ENCODE measurements at regions not wholly inside any gene's neighbourhood (a gene's known extent, or its start where the extent isn't known, plus 50 kb on each side); places are given as distances from the start of the nearest gene placed in this dataset.

GRCh38 chr5:120073722-120074121, 390.4 kb upstream of the PRR16 start:
- DNase-seq (ENCODE audit: low spot score in 2 of 2) = no peak
- intact Hi-C loops (cut with DNase I; ENCODE audit: low total_unique reads) = no loop called here
- TF ChIP-seq CTCF (IDR thresholded peaks at IDR 0.05) = no peak
- no peak for TF ChIP-seq POLR2A (IDR thresholded peaks at IDR 0.05)
- H3K4me3 ChIP-seq (ENCODE audit: low read depth, poor library complexity, severe bottlenecking) = no peak overlapping the region

GRCh38 chr5:120080781-120081180, 383.3 kb upstream of the PRR16 start:
- TF ChIP-seq POLR2A (IDR thresholded peaks at IDR 0.05) (no peak), CTCF (IDR thresholded peaks at IDR 0.05) (no peak)

GRCh38 chr5:120082316-120083068, 381.6 kb upstream of the PRR16 start:
- no peak for DNase-seq (ENCODE audit: low spot score in 2 of 2)
- intact Hi-C loops (cut with DNase I; ENCODE audit: low total_unique reads) = no loop called here
- 86 to 92% methylated on average over 3 of the region's 3 CpGs for WGBS, 2 donors
- TF ChIP-seq CTCF (IDR thresholded peaks at IDR 0.05) = no peak
- TF ChIP-seq POLR2A (IDR thresholded peaks at IDR 0.05) = no peak
- H3K4me3 ChIP-seq (ENCODE audit: low read depth, poor library complexity, severe bottlenecking) = no peak overlapping the region

More at GRCh38 chr5:120080781-120081180, 383.3 kb upstream of the PRR16 start:
- DNase-seq (ENCODE audit: low spot score in 2 of 2) = no peak
- WGBS, 2 donors = 75 to 90% methylated on average over 3 of the region's 3 CpGs
- intact Hi-C loops (cut with DNase I; ENCODE audit: low total_unique reads) = no loop called here
- H3K4me3 ChIP-seq (ENCODE audit: low read depth, poor library complexity, severe bottlenecking) = no peak overlapping the region

- no peak for DNase-seq (ENCODE audit: low spot score in 2 of 2)
- intact Hi-C loops (cut with DNase I; ENCODE audit: low total_unique reads) = no loop called here
- no peak for TF ChIP-seq CTCF (IDR thresholded peaks at IDR 0.05)
- TF ChIP-seq POLR2A (IDR thresholded peaks at IDR 0.05) = no peak
Measured at GRCh38 chr5:120083851-120084542, 380.1 kb upstream of the PRR16 start.

GRCh38 chr5:120084543-120084870, 379.6 kb upstream of the PRR16 start:
- whole genome bisulfite sequencing, 2 donors = 49 to 57% methylated on average over 2 of the region's 2 CpGs
- no peak overlapping the region for H3K4me3 ChIP-seq (ENCODE audit: low read depth, poor library complexity, severe bottlenecking)
- DNase-seq (ENCODE audit: low spot score in 2 of 2) = no peak
- intact Hi-C loops (cut with DNase I; ENCODE audit: low total_unique reads) = no loop called here
- TF ChIP-seq POLR2A (IDR thresholded peaks at IDR 0.05) (no peak), CTCF (IDR thresholded peaks at IDR 0.05) (no peak)

More at GRCh38 chr5:120083851-120084542, 380.1 kb upstream of the PRR16 start:
- no peak overlapping the region for H3K4me3 ChIP-seq (ENCODE audit: low read depth, poor library complexity, severe bottlenecking)
